AG08395 (cell line): ENCODE measurements at regions not wholly inside any gene's neighbourhood (a gene's known extent, or its start where the extent isn't known, plus 50 kb on each side); places are given as distances from the start of the nearest gene placed in this dataset.
A peak's percentile ranks its signal among the peaks of the same experiment; 100 is the strongest.
"Not testable (repeated sequence)": the region's sequence is repeated elsewhere in the genome, so short reads cannot be mapped to it uniquely, and the experiment has no call there.

Experiments
- DNase-seq: peaks from one replicate; pipeline ENCODE4 v3.0.0; 2012; ENCODE audit warnings: mixed read lengths, low spot score

GRCh38 chr3:177358091-177358976 lies 161.1 kb upstream of the TBL1XR1 start:
- DNase-seq = peak; percentile 59

DNA sequence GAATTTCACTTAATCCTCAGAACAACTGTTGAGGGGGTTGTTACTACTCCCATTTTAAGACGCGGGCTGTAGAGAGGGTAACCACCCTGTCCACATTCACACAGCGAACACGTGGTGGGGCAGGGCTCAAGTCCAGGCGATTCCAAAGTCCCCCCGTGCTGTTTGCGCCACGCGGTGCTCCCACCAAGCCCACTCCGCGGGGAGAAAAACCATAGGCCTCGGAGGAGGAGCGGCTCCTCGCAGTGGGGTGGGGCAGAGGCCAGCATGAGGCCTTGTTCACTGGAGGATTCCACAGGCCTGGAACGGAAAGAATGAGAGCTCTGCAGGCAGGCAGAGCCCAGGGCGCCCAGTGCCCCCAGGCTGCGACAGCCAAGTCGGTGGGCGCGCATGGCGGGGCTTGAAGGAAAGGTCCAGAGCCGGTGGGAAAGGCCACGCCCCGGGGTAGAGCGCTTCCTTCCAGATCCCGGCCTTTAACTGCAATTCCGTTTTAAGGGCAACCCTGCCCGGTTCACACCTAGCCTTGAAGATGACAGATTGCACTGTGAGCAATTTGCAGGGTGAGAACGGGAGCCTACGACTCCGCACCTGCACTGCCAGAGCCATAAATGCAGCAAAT lies 161.8 kb upstream of the TBL1XR1 start:
- DNase-seq = no peak

DNA sequence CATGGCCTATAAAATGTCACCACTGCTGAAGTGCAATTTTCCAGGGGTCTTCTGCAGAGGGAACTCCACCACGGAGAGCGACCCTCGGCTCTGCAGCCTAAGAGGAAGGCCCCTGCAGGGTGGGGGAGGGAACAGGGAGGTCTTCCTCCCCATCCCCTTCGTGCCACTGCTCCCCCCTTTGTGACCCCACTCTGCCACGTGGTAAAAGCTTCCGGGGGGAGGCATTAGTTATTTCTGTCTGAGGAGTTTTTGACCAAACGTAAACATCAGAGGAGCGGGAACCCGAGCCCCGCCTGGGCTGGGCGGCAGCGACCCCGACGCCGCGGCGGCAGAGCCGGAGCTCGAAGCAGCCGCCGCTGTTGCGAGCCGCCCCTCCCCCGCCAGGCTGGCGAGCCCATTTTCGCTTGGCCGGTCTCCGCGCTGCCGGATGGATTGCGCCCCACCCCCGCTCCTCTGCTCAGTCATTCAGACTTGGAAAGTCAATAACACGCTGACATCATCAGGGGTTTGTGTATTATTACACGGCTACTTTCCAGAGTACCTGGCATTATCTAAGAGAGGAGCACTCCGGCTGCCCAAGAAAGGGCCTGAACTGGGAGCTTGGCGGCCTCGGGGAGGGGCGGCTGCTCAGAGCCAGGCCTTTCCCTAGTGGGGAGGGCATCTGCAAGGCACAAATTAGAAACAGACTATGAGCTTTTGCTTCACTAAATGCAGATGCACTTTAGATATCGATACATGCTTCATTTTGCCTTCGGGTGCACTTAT lies 162.5 kb upstream of the TBL1XR1 start:
- DNase-seq = peak; percentile 95

- no peak for DNase-seq
Observed at GRCh38 chr3:177361081-177361938, 164.0 kb upstream of the TBL1XR1 start.

GRCh38 chr3:177362626-177363025 lies 165.3 kb upstream of the TBL1XR1 start:
- DNase-seq = no peak

- DNase-seq = no peak
Observed at GRCh38 chr3:177364236-177364635, 167.0 kb upstream of the TBL1XR1 start.

DNA sequence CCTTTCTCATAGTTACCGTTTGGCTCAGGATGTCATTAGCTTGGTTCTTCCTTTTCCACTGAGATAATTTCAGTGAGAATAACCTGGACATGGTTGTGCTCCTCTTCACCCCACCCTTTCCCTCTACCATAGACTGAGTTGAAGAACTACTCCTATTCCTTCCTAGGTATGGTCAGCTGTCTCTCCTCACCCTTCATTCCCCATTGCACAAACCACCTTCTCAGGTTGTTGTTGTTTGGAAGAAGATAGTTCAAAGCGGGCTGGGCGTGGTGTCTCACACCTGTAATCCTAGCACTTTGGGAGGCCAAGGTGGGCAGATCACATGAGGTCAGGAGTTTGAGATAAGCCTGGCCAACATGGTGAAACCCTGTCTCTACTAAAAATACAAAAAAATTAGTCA lies 168.0 kb upstream of the TBL1XR1 start:
- DNase-seq = not testable (repeated sequence)

DNA sequence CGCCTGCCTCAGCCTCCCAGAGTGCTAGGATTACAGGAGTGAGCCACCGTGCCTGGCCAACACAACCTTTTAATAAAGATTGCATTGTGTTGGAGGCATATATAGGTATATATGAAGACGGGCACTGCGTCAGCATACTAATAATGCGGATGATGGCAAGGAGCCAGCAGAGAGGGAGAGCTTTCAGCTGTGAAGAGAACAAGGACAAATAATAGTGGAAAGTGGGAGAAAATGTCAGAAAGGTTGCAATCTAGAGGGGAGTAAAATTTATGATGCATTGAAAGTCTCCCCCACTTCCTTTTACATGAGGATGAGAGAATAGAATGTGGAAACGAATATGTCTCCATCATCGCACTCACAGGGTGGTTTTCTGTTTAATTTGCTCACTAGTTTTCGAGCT lies 170.5 kb upstream of the TBL1XR1 start:
- DNase-seq = no peak

GRCh38 chr3:177370246-177370822 lies 173.1 kb upstream of the TBL1XR1 start:
- DNase-seq = no peak

GRCh38 chr3:177371146-177371545 lies 173.9 kb upstream of the TBL1XR1 start:
- DNase-seq = no peak

- DNase-seq = no peak
Observed at GRCh38 chr3:177371888-177372287, 174.6 kb upstream of the TBL1XR1 start.

DNA sequence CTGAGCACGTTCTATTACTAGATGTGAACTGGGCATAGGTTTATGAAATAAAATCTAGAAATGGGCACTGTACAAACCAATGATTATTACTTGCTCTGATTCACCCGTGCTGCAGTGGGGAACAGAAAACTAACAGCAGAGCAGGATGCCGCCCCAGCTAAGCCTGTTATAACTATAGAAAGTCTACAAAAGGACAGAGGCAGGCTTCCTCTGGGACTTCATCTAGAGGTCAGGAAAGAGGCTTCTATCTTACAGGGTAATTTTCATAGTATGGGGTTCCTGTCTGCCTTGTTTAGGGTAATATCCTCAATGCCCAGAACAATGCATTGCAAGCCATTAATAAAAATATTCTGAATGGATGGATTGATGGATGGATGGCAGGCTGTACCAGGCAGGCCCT lies 177.0 kb upstream of the TBL1XR1 start:
- no peak for DNase-seq

DNA sequence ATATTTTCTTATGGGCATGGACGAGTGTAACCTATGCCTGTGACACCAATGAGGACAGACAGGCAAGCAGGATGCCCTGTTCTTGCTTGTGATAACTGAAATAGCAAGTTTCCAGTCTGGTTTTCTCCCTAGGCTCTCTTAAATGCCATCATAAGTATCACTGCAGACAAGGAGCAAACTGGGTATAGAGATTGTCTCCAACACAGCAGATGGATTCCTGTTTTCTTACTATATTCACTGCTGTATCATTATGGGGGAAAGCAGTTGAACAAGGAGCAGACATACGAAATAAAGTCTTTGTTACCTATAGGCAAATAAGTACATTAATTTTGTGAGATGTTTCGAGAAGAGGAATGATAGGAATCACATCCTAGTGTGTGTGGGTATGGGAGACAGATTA lies 178.0 kb upstream of the TBL1XR1 start:
- no peak for DNase-seq

- DNase-seq = no peak
Observed at GRCh38 chr3:177377166-177377565, 179.9 kb upstream of the TBL1XR1 start.

- DNase-seq = no peak
Observed at GRCh38 chr3:177378168-177378567, 180.9 kb upstream of the TBL1XR1 start.

- no peak for DNase-seq
Observed at GRCh38 chr3:177379045-177379444, 181.8 kb upstream of the TBL1XR1 start.

GRCh38 chr3:177381070-177381469 lies 183.8 kb upstream of the TBL1XR1 start:
- no peak for DNase-seq

DNA sequence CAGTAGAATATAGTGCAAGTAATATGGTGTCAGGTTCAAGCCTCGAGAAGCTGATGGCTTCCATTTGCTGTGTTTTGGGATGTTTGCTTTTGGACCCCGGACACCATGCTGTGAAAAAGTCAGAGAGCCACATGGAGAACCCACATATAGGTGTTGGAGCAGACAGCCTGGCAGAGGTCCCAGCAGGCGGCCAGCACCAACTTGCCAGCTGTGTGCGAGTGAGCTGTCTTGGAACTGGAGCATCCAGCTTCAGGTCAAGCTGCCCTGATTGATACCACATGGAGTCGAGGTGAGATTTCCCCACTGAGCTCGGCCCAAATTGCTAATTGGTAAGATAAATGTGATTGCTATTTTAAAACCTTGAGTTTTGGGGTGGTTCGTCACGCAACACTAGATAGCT lies 185.7 kb upstream of the TBL1XR1 start:
- no peak for DNase-seq

DNA sequence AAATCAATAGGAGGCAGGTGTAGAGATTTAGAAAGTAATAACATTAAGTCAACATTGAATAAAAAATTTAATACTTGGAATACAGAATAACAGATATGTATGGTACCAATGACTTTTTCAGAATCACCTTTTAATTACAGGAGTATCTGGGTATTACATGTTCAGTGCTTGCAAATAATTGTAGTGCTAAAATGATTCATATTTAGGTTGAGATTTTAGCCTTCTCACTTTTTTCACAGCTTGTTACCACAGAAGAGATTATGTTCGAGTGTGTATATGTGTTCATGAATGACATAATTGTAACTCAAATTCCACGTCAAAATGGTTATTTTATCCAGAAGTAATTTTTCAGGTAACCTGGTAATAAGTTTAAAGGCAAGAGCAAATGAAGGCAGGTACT lies 187.9 kb upstream of the TBL1XR1 start:
- DNase-seq = no peak

DNA sequence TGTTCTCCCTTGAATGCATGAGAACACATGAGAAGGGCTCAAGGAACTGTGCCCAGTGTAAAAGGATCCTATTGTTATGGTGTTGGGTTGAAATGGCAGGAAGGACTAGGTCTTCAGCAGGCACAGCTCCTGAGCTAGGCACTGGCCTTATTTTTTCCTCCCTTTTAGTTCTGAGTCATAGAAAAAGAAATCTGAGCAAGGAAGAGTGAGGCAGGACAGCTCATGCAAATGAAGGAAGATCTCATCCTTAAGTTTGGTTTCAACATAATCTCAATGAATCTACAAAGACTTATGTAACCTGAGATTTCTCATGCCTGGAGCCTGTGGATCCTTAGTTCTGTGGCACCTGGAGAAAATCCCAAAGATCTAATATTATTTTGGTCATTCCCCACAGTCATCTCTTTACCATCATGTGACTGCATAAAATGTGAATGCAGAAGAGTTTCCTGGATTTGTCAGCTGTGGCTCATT lies 188.6 kb upstream of the TBL1XR1 start:
- DNase-seq = peak; percentile 67

- DNase-seq = no peak
Observed at GRCh38 chr3:177388209-177388608, 190.9 kb upstream of the TBL1XR1 start.
